HepG2 (cell line): ENCODE measurements at regions not wholly inside any gene's neighbourhood (a gene's known extent, or its start where the extent isn't known, plus 50 kb on each side); places are given as distances from the start of the nearest gene placed in this dataset.

ENCODE experiments used
- HES4 ChIP-seq: sonication (generic); formaldehyde crosslinking; IDR thresholded peaks from 2 replicates; pipeline ENCODE4 v1.9.0; 2021; ENCODE audit warnings: mild to moderate bottlenecking, missing genetic modification reagents, borderline replicate concordance
- NFKBIZ ChIP-seq: IDR thresholded peaks from 2 replicates; pipeline ENCODE4 v1.6.1; 2018; ENCODE audit warnings: missing genetic modification reagents, missing compliant biosample characterization
- SIX1 ChIP-seq: sonication (generic); formaldehyde crosslinking; IDR thresholded peaks from 2 replicates; pipeline ENCODE4 v1.4.0; 2020; ENCODE audit warnings: missing genetic modification reagents, borderline replicate concordance
- SP140L ChIP-seq: sonication (generic); formaldehyde crosslinking; IDR thresholded peaks from 2 replicates; pipeline ENCODE4 v1.4.0; 2020; ENCODE audit warnings: missing genetic modification reagents, borderline replicate concordance
- SP5 ChIP-seq: IDR thresholded peaks from 2 replicates; pipeline ENCODE4 v1.6.1; 2016; ENCODE audit warnings: low read depth, borderline replicate concordance
- ZFP37 ChIP-seq: sonication (generic); formaldehyde crosslinking; IDR thresholded peaks from 2 replicates; pipeline ENCODE4 v1.4.0; 2020; ENCODE audit warnings: missing genetic modification reagents, borderline replicate concordance
- ZNF264 ChIP-seq: sonication (generic); formaldehyde crosslinking; IDR thresholded peaks from 2 replicates; pipeline ENCODE4 v1.4.0; 2020; ENCODE audit warnings: missing genetic modification reagents
- ZNF790 ChIP-seq: sonication (generic); formaldehyde crosslinking; IDR thresholded peaks from 2 replicates; pipeline ENCODE4 v1.8.0; 2022; ENCODE audit warnings: missing genetic modification reagents, mild to moderate bottlenecking, borderline replicate concordance
- TF ChIP-seq, protein P1 (sequence below), 2 experiments: IDR thresholded peaks; 2 replicates each; pipeline ENCODE4 v1.6.1; 2011 to 2012; ENCODE audit warnings: low read length in 2 of 2, borderline replicate concordance in 1 of 2, low read depth in 1 of 2, mild to moderate bottlenecking in 1 of 2, moderate library complexity in 1 of 2
- TF ChIP-seq, protein P2 (sequence below): sonication (generic); formaldehyde crosslinking; IDR thresholded peaks from 2 replicates; pipeline ENCODE4 v1.4.0; 2020; ENCODE audit warnings: missing genetic modification reagents, mild to moderate bottlenecking, borderline replicate concordance
- TF ChIP-seq, protein P3 (sequence below): sonication (generic); formaldehyde crosslinking; IDR thresholded peaks from 2 replicates; pipeline ENCODE4 v1.4.0; 2020; ENCODE audit warnings: missing genetic modification reagents, borderline replicate concordance
- TF ChIP-seq, protein P4 (sequence below), 2 experiments: sonication (generic) in 1 of 2; formaldehyde crosslinking in 1 of 2; IDR thresholded peaks; 2 replicates each; pipeline versions ENCODE4 v1.6.1 to v1.9.0; 2014 to 2022; ENCODE audit warnings: antibody characterized with exemption in 1 of 2, borderline replicate concordance in 1 of 2, inconsistent platforms in 1 of 2, low read depth in 1 of 2, missing genetic modification reagents in 1 of 2

DNA sequence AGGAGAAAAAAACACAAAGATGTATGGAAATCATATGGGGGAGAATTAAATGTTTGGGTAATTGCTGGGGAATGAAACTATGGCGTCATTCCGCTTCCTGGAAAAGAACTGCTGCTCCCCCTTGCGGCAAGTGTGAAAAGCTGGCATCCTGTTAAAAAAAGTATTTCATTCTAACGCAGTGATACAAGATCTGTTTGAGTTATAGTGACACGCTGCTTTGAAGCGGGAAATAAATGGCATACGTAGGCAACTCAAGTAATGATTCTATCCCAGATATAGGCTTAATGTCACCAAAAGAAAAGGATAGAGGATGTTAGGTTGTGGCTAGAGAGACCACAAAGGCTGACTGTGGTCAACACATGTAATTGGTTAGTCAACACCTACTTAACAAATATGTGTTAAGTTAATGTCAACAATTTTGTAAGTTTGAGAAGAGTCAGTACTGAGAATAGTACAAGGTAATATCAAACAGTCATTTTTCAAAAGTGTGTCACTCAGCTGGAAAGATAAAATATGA lies 70.2 kb upstream of the ALDH1A1 start (continued):
- TF ChIP-seq SIX1 (CRISPR knock-in tag) = no peak
- no peak for TF ChIP-seq SP140L (CRISPR knock-in tag)
- TF ChIP-seq, protein P1, sequence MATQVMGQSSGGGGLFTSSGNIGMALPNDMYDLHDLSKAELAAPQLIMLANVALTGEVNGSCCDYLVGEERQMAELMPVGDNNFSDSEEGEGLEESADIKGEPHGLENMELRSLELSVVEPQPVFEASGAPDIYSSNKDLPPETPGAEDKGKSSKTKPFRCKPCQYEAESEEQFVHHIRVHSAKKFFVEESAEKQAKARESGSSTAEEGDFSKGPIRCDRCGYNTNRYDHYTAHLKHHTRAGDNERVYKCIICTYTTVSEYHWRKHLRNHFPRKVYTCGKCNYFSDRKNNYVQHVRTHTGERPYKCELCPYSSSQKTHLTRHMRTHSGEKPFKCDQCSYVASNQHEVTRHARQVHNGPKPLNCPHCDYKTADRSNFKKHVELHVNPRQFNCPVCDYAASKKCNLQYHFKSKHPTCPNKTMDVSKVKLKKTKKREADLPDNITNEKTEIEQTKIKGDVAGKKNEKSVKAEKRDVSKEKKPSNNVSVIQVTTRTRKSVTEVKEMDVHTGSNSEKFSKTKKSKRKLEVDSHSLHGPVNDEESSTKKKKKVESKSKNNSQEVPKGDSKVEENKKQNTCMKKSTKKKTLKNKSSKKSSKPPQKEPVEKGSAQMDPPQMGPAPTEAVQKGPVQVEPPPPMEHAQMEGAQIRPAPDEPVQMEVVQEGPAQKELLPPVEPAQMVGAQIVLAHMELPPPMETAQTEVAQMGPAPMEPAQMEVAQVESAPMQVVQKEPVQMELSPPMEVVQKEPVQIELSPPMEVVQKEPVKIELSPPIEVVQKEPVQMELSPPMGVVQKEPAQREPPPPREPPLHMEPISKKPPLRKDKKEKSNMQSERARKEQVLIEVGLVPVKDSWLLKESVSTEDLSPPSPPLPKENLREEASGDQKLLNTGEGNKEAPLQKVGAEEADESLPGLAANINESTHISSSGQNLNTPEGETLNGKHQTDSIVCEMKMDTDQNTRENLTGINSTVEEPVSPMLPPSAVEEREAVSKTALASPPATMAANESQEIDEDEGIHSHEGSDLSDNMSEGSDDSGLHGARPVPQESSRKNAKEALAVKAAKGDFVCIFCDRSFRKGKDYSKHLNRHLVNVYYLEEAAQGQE (IDR thresholded peaks at IDR 0.05; ENCODE audit: borderline replicate concordance in 1 of 2, low read depth in 1 of 2, low read length in 2 of 2) = no peak
- TF ChIP-seq, protein P2, sequence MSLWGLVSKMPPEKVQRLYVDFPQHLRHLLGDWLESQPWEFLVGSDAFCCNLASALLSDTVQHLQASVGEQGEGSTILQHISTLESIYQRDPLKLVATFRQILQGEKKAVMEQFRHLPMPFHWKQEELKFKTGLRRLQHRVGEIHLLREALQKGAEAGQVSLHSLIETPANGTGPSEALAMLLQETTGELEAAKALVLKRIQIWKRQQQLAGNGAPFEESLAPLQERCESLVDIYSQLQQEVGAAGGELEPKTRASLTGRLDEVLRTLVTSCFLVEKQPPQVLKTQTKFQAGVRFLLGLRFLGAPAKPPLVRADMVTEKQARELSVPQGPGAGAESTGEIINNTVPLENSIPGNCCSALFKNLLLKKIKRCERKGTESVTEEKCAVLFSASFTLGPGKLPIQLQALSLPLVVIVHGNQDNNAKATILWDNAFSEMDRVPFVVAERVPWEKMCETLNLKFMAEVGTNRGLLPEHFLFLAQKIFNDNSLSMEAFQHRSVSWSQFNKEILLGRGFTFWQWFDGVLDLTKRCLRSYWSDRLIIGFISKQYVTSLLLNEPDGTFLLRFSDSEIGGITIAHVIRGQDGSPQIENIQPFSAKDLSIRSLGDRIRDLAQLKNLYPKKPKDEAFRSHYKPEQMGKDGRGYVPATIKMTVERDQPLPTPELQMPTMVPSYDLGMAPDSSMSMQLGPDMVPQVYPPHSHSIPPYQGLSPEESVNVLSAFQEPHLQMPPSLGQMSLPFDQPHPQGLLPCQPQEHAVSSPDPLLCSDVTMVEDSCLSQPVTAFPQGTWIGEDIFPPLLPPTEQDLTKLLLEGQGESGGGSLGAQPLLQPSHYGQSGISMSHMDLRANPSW (CRISPR knock-in tag) = no peak
- TF ChIP-seq ZNF790 = no peak
- no peak for TF ChIP-seq ZNF264 (CRISPR knock-in tag)
- TF ChIP-seq, protein P3, sequence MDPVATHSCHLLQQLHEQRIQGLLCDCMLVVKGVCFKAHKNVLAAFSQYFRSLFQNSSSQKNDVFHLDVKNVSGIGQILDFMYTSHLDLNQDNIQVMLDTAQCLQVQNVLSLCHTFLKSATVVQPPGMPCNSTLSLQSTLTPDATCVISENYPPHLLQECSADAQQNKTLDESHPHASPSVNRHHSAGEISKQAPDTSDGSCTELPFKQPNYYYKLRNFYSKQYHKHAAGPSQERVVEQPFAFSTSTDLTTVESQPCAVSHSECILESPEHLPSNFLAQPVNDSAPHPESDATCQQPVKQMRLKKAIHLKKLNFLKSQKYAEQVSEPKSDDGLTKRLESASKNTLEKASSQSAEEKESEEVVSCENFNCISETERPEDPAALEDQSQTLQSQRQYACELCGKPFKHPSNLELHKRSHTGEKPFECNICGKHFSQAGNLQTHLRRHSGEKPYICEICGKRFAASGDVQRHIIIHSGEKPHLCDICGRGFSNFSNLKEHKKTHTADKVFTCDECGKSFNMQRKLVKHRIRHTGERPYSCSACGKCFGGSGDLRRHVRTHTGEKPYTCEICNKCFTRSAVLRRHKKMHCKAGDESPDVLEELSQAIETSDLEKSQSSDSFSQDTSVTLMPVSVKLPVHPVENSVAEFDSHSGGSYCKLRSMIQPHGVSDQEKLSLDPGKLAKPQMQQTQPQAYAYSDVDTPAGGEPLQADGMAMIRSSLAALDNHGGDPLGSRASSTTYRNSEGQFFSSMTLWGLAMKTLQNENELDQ (CRISPR knock-in tag) = no peak
- no peak for TF ChIP-seq NFKBIZ (CRISPR knock-in tag)
- no peak for TF ChIP-seq ZFP37 (CRISPR knock-in tag)
- TF ChIP-seq HES4 (CRISPR knock-in tag) = no peak
- TF ChIP-seq, protein P4, sequence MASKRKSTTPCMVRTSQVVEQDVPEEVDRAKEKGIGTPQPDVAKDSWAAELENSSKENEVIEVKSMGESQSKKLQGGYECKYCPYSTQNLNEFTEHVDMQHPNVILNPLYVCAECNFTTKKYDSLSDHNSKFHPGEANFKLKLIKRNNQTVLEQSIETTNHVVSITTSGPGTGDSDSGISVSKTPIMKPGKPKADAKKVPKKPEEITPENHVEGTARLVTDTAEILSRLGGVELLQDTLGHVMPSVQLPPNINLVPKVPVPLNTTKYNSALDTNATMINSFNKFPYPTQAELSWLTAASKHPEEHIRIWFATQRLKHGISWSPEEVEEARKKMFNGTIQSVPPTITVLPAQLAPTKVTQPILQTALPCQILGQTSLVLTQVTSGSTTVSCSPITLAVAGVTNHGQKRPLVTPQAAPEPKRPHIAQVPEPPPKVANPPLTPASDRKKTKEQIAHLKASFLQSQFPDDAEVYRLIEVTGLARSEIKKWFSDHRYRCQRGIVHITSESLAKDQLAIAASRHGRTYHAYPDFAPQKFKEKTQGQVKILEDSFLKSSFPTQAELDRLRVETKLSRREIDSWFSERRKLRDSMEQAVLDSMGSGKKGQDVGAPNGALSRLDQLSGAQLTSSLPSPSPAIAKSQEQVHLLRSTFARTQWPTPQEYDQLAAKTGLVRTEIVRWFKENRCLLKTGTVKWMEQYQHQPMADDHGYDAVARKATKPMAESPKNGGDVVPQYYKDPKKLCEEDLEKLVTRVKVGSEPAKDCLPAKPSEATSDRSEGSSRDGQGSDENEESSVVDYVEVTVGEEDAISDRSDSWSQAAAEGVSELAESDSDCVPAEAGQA (IDR thresholded peaks at IDR 0.05; ENCODE audit: low read depth) = no peak
- TF ChIP-seq, protein P4 (CRISPR knock-in tag; IDR thresholded peaks at IDR 0.05; ENCODE audit: borderline replicate concordance) = no peak
- no peak for TF ChIP-seq SP5 (CRISPR knock-in tag)
